Kidney (tissue), 13 donors: ENCODE measurements at regions not wholly inside any gene's neighbourhood (a gene's known extent, or its start where the extent isn't known, plus 50 kb on each side); places are given as distances from the start of the nearest gene placed in this dataset.

Source experiments
- DNase-seq, 5 donors: peaks; one replicate each; pipeline ENCODE4 v3.0.0-alpha.2; 2013 to 2020
- FAIRE-seq: peaks from 2 replicates; lab custom pipeline; 2012; peaks lifted over from hg19 to GRCh38; lab: Jason Lieb, UNC
- H3K27ac ChIP-seq, 2 donors: one replicate each; pipeline ENCODE4 v1.7.0; 2013; ENCODE audit warnings: low read depth in 2 of 2, low read length in 2 of 2, inconsistent platforms in 1 of 2
- H3K27me3 ChIP-seq: one replicate; pipeline ENCODE4 v1.7.1; 2013; ENCODE audit warnings: low read length, inconsistent platforms; ENCODE audit not compliant: control insufficient read depth, insufficient read depth
- H3K36me3 ChIP-seq, 3 donors: one replicate each; pipeline versions ENCODE4 v1.7.0 to v1.7.1; 2013; ENCODE audit warnings: low read length in 3 of 3, control low read depth in 1 of 3, inconsistent platforms in 1 of 3; ENCODE audit not compliant: insufficient read depth in 3 of 3, control insufficient read depth in 2 of 3
- H3K4me1 ChIP-seq, 3 donors: one replicate each; pipeline versions ENCODE4 v1.7.0 to v1.7.1; 2013; ENCODE audit warnings: low read length in 3 of 3, inconsistent platforms in 1 of 3, low read depth in 1 of 3; ENCODE audit not compliant: control insufficient read depth in 2 of 3, insufficient read depth in 2 of 3
- H3K4me3 ChIP-seq, 3 donors: one replicate each; pipeline versions ENCODE4 v1.7.0 to v1.8.1; 2013; ENCODE audit warnings: low read length in 3 of 3, control low read depth in 1 of 3, inconsistent platforms in 1 of 3
- H3K9ac ChIP-seq, 3 donors: one replicate each; pipeline versions ENCODE4 v1.7.0 to v1.7.1; 2013; ENCODE audit warnings: low read length in 3 of 3, control low read depth in 1 of 3, inconsistent platforms in 1 of 3
- H3K9me3 ChIP-seq, 3 donors: one replicate each; pipeline versions ENCODE4 v1.7.0 to v1.7.1; 2013; ENCODE audit warnings: low read length in 3 of 3, control low read depth in 1 of 3, inconsistent platforms in 1 of 3; ENCODE audit not compliant: control insufficient read depth in 2 of 3, insufficient read depth in 1 of 3
- intact Hi-C: fragments of 100-400 bp; cut with DNase I; formaldehyde crosslinking; loops from one replicate; pipeline ENCODE4 v1.11.1; 2022
- TF ChIP-seq, protein P1 (sequence below): IDR thresholded peaks from 3 replicates; pipeline ENCODE4 v1.5.1; 2012; ENCODE audit warnings: mild to moderate bottlenecking, moderate library complexity, borderline replicate concordance; ENCODE audit not compliant: insufficient read depth; ENCODE audit errors: extremely low read depth
- donor health status: control.
- donor health status: control.
- donor health status: control.
- donor health status: control.
- donor health status: control.
- donor health status: DM: yes; HTN: yes; CAD: no.
- donor health status: Normal renal cell carcinoma (clear cell type).

DNA sequence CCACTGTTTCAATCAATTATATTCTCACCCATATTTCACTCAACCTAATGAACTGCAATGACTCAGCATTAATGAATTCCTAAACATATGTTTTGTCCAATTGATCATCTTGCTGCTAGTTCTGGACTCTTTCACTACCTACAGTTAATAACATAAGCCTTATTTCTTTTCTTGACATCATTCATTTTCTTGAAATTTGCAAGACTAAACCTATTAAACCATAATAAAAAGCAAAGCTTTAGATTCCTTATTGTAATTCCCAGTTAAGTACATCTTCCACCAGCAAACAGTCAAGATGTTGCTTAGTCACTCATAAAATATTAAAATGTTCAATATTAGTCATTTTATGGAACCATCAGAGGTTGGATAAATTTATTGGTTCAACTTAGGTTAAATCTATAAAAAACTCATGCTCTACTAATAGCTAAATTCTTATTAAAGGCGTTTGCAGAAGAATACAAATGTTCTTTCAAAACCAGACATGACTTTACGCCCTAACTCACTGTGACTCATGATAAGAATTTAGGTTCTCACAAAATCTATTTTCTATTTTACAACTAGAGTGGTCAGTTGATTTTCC lies 599.4 kb downstream of the RNF144A start:
- no peaks in the 10 kb centered on the region for H3K9me3 ChIP-seq
- FAIRE-seq (no peak), DNase-seq (no peak)
- H3K36me3 ChIP-seq = no peaks in the 10 kb centered on the region
- H3K4me3 ChIP-seq = no peak overlapping the region
- no peak overlapping the region for H3K9ac ChIP-seq
- no peaks in the 10 kb centered on the region for H3K4me1 ChIP-seq
- intact Hi-C loops = no loop called here
- no peaks in the 10 kb centered on the region for H3K27me3 ChIP-seq
- no peak overlapping the region for H3K27ac ChIP-seq
- TF ChIP-seq, protein P1, sequence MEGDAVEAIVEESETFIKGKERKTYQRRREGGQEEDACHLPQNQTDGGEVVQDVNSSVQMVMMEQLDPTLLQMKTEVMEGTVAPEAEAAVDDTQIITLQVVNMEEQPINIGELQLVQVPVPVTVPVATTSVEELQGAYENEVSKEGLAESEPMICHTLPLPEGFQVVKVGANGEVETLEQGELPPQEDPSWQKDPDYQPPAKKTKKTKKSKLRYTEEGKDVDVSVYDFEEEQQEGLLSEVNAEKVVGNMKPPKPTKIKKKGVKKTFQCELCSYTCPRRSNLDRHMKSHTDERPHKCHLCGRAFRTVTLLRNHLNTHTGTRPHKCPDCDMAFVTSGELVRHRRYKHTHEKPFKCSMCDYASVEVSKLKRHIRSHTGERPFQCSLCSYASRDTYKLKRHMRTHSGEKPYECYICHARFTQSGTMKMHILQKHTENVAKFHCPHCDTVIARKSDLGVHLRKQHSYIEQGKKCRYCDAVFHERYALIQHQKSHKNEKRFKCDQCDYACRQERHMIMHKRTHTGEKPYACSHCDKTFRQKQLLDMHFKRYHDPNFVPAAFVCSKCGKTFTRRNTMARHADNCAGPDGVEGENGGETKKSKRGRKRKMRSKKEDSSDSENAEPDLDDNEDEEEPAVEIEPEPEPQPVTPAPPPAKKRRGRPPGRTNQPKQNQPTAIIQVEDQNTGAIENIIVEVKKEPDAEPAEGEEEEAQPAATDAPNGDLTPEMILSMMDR = no peak

DNA sequence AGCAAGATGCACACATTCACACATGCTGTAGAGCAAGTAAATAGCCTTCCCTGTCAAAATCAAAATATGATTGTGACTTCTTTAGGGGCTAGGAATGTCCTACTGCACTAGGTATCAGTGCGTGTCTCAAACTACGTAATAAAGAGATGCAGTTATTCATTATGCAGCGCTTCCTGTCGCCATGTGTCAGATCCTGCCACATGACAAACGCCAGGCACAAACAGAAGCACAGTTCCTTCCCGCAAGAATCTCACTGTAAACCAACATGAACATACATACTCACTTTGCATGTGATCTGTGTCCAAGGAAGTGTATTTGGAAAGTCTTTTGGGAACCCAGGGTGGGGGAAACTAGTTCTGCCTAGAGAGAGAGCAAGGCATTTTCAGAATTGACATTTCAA lies 599.9 kb downstream of the RNF144A start:
- Histone ChIP-seq H3K27me3 (no peaks in the 10 kb centered on the region), H3K4me1 (no peaks in the 10 kb centered on the region), H3K36me3 (no peaks in the 10 kb centered on the region), H3K9me3 (no peaks in the 10 kb centered on the region), H3K4me3 (no peak overlapping the region), H3K9ac (no peak overlapping the region), H3K27ac (no peak overlapping the region)
- TF ChIP-seq, protein P1 = no peak
- intact Hi-C loops = no loop called here
- FAIRE-seq (no peak), DNase-seq (no peak)

- intact Hi-C loops = no loop called here
- Histone ChIP-seq H3K9ac (no peak overlapping the region), H3K27ac (no peak overlapping the region), H3K27me3 (no peaks in the 10 kb centered on the region), H3K9me3 (no peaks in the 10 kb centered on the region), H3K4me1 (no peaks in the 10 kb centered on the region), H3K4me3 (no peak overlapping the region), H3K36me3 (no peaks in the 10 kb centered on the region)
- TF ChIP-seq, protein P1 = no peak
- DNase-seq = no peak
- FAIRE-seq = no peak
Measured at GRCh38 chr2:7517851-7518250, 600.6 kb downstream of the RNF144A start.
